Ovary (tissue), 7 donors: ENCODE measurements at regions not wholly inside any gene's neighbourhood (a gene's known extent, or its start where the extent isn't known, plus 50 kb on each side); places are given as distances from the start of the nearest gene placed in this dataset.

Source experiments
- DNase-seq, 5 donors: peaks; one replicate each; pipeline ENCODE4 v3.0.0-alpha.2; 2019 to 2020
- H3K27ac ChIP-seq, 2 donors: fragments of 200-600 bp; one replicate each; pipeline versions ENCODE4 v1.5.1 to v1.8.0; 2019 to 2022
- H3K27me3 ChIP-seq: fragments of 200-600 bp; one replicate; pipeline ENCODE4 v1.8.0; 2022
- H3K36me3 ChIP-seq: fragments of 200-600 bp; sonication (generic); one replicate; pipeline ENCODE4 v1.5.1; 2019
- H3K4me1 ChIP-seq: one replicate; pipeline ENCODE4 v1.8.1; 2013; ENCODE audit warnings: mild to moderate bottlenecking, moderate library complexity; ENCODE audit not compliant: insufficient read depth
- H3K4me3 ChIP-seq: fragments of 200-600 bp; sonication (generic); one replicate; pipeline ENCODE4 v1.5.1; 2017
- H3K9me3 ChIP-seq, 2 donors: fragments of 200-600 bp in 1 of 2; sonication (generic) in 1 of 2; one replicate each; pipeline versions ENCODE4 v1.5.1 to v1.8.1; 2013 to 2019; ENCODE audit warnings: mild to moderate bottlenecking in 1 of 2, moderate library complexity in 1 of 2
- EP300 ChIP-seq: sonication (generic); formaldehyde crosslinking; IDR thresholded peaks from one replicate; pipeline ENCODE4 v1.6.1; 2017; ENCODE audit warnings: antibody characterized with exemption
- POLR2A ChIP-seq: fragments of 450-650 bp; IDR thresholded peaks from one replicate; pipeline ENCODE4 v1.6.1; 2017; ENCODE audit warnings: antibody characterized with exemption, mild to moderate bottlenecking, moderate library complexity
- WGBS, 3 donors: extraction: QIAGEN DNeasy Blood & Tissue Kit in 1 of 3; methylation state at CpG; one replicate each; pipeline versions ENCODE4 v1.1.5 to v1.1.7; 2013 to 2017; 5-methylcytosine and 5-hydroxymethylcytosine counted together
- intact Hi-C, 4 donors: fragments of 100-400 bp; cut with DNase I; formaldehyde crosslinking; loops; one replicate each; pipeline versions ENCODE4 v1.11.0 to v1.15.1; 2022 to 2023
- TF ChIP-seq, protein P1 (sequence below), 3 donors: fragments of 450-650 bp in 2 of 3; fragments of 200-600 bp in 1 of 3; IDR thresholded peaks; one replicate each; pipeline versions ENCODE4 v1.5.1 to v1.8.0; 2016 to 2022; ENCODE audit warnings: antibody characterized with exemption in 3 of 3, mild to moderate bottlenecking in 1 of 3
- donor health status: DM: no; HTN: no; CAD: no; lungs with moderate emphysema.
- donor health status: DM: no; HTN: no; CAD: no.
- donor health status: Bipolar disorder and iron deficiency.
- donor health status: DM: no; HTN: no; CAD: no.
- donor health status: DM: yes; HTN: yes; CAD: no.

DNA sequence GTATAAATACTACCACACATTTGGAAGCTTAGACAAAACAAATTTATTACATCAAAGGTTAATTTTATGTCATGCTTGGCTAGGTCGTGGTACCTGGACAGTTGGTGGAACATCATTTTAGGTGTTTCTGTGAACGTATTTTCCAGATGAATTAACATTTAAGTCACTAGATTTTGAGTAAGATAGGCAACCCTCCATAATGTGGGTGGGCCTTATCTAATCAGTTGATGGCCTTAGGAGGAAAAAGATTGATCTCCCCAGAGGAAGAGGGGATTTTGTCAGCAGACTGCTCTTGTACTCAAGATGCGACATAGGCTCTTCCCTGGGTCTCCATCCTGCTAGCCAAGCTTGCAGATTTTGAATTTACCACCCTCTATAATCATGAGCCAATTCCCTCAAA is 85.0 kb downstream of the RPRM start:
- intact Hi-C loops, result no loop called here
- DNase-seq, result no peak
- 79 to 86% (median 83%) methylated on average over 3 of the region's 3 CpGs for WGBS, 3 donors
- Histone ChIP-seq H3K27ac (no peak overlapping the region), H3K36me3 (no peaks in the 10 kb centered on the region), H3K4me3 (no peak overlapping the region), H3K9me3 (no peaks in the 10 kb centered on the region), H3K4me1 (no peaks in the 10 kb centered on the region), H3K27me3 (no peaks in the 10 kb centered on the region)
- no peak for TF ChIP-seq EP300
- no peak for TF ChIP-seq POLR2A
- TF ChIP-seq, protein P1, sequence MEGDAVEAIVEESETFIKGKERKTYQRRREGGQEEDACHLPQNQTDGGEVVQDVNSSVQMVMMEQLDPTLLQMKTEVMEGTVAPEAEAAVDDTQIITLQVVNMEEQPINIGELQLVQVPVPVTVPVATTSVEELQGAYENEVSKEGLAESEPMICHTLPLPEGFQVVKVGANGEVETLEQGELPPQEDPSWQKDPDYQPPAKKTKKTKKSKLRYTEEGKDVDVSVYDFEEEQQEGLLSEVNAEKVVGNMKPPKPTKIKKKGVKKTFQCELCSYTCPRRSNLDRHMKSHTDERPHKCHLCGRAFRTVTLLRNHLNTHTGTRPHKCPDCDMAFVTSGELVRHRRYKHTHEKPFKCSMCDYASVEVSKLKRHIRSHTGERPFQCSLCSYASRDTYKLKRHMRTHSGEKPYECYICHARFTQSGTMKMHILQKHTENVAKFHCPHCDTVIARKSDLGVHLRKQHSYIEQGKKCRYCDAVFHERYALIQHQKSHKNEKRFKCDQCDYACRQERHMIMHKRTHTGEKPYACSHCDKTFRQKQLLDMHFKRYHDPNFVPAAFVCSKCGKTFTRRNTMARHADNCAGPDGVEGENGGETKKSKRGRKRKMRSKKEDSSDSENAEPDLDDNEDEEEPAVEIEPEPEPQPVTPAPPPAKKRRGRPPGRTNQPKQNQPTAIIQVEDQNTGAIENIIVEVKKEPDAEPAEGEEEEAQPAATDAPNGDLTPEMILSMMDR (IDR thresholded peaks at IDR 0.05), result no peak

DNA sequence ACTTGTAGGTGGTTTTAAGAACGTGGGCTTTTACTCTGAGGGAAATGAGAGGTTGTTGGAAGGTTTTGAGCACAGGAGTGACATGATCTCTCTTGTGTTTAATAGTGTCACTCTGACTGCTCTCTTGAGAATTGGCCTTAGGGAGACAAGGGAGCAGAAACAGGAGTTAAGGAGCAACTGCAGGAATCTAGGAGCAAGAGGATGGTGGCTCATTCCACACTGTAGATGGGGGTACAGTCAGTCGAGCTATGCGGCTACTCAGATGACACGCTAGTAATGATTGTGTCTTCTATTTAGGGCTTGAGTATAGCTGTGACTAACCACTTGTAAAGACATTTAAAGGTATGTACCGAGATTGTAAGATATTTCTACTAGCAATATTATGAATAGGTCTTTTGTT is 87.4 kb downstream of the RPRM start:
- TF ChIP-seq EP300, result no peak
- TF ChIP-seq POLR2A, result no peak
- TF ChIP-seq, protein P1 (IDR thresholded peaks at IDR 0.05), result no peak
- 83 to 90% (median 83%) methylated on average over 5 of the region's 5 CpGs for WGBS, 3 donors
- no peak overlapping the region for H3K4me3 ChIP-seq
- intact Hi-C loops, result no loop called here
- no peak for DNase-seq
- no peaks in the 10 kb centered on the region for H3K4me1 ChIP-seq
- no peaks in the 10 kb centered on the region for H3K9me3 ChIP-seq
- H3K27ac ChIP-seq, result no peak overlapping the region
- no peaks in the 10 kb centered on the region for H3K36me3 ChIP-seq
- H3K27me3 ChIP-seq, result no peaks in the 10 kb centered on the region

DNA sequence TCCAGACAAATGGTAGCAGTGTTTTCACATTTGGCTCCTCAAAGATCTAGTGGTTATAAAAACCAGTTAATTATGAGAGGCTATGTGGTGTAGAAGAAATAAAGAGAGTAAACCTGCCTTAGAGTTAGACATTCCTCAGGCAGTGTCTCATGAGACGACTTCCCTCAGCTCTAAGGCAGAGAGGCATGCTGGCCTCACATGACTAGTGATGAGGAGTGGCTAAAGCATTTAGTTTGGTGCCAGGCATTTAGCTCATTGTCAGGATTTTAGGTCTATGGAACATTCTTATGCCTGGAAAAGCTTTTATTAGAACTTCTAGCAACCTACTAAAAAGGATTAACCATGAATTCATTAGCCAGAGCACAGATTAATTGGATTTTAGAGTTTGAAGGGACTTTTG is 90.3 kb downstream of the RPRM start:
- intact Hi-C loops, result no loop called here
- H3K4me1 ChIP-seq, result no peaks in the 10 kb centered on the region
- no peaks in the 10 kb centered on the region for H3K36me3 ChIP-seq
- no peaks in the 10 kb centered on the region for H3K27me3 ChIP-seq
- TF ChIP-seq POLR2A, result no peak
- TF ChIP-seq EP300, result no peak
- TF ChIP-seq, protein P1 (IDR thresholded peaks at IDR 0.05), result no peak
- no peaks in the 10 kb centered on the region for H3K9me3 ChIP-seq
- no peak overlapping the region for H3K4me3 ChIP-seq
- 4 to 37% (median 33%) methylated on average over 1 of the region's 1 CpG for WGBS, 3 donors
- peak in 1 of 5 donors; percentile 13 for DNase-seq
- H3K27ac ChIP-seq, result no peak overlapping the region

DNA sequence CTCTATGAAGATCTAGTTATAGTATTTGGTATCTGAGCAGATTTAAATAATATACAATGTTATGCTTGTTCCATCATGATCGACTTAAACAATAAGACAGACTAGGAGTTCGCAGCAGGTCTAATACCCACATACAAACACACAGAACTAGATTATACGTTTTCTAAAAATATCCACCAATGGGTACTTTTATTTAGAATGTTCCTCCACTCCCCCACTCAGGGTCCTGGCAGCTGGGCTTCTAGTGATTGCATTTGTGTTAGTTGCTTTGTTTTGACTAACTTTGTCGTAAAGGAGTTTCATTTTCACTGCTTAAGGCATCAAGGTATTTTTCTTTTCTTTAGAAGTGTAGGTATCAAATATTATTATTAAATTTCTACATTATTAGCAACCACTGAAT is 91.4 kb downstream of the RPRM start:
- Histone ChIP-seq H3K27ac (no peak overlapping the region), H3K9me3 (no peaks in the 10 kb centered on the region), H3K27me3 (no peaks in the 10 kb centered on the region), H3K36me3 (no peaks in the 10 kb centered on the region), H3K4me1 (no peaks in the 10 kb centered on the region), H3K4me3 (no peak overlapping the region)
- DNase-seq, result peak in 3 of 5 donors; percentile 11 to 50 (median 23)
- intact Hi-C loops, result no loop called here
- no peak for TF ChIP-seq POLR2A
- TF ChIP-seq, protein P1 (IDR thresholded peaks at IDR 0.05), result no peak
- no peak for TF ChIP-seq EP300
- 5 to 28% (median 6%) methylated on average over 4 of the region's 4 CpGs for WGBS, 3 donors

DNA sequence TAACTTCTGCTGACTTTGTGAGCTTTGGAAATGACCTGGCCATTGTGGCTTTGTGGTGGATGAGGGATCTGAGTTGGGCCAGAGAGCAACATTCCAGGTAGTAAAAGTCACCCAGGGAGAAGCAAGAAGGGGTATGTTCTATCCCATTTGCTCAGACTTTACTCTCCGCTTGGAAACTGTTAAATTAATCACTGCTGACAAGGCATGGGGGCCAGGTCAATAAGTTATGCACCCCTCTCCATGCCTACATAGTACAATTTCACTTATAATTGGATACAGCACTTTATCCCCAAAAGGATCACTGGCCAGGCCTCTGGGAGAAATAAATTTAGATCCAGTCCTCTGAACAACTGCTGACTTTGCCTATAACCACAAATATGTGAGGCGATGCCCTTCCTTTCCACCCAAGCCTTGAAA is 92.1 kb downstream of the RPRM start:
- 27 to 35% (median 30%) methylated on average over 2 of the region's 2 CpGs for WGBS, 3 donors
- no peak for DNase-seq
- no peaks in the 10 kb centered on the region for H3K27me3 ChIP-seq
- no peak overlapping the region for H3K4me3 ChIP-seq
- no peaks in the 10 kb centered on the region for H3K9me3 ChIP-seq
- H3K4me1 ChIP-seq, result no peaks in the 10 kb centered on the region
- intact Hi-C loops, result no loop called here
- TF ChIP-seq, protein P1 (IDR thresholded peaks at IDR 0.05), result no peak
- TF ChIP-seq POLR2A, result no peak
- TF ChIP-seq EP300, result no peak
- H3K27ac ChIP-seq, result no peak overlapping the region
- H3K36me3 ChIP-seq, result no peaks in the 10 kb centered on the region
